A673 (cell line): ENCODE measurements at regions not wholly inside any gene's neighbourhood (a gene's known extent, or its start where the extent isn't known, plus 50 kb on each side); places are given as distances from the start of the nearest gene placed in this dataset.

Experiments
- CTCF ChIP-seq: fragments of 300-800, 200-600 bp; sonication (generic); conservative IDR thresholded peaks from 2 replicates; pipeline ENCODE4 v1.5.1; 2017; ENCODE audit warnings: low read depth, mild to moderate bottlenecking, antibody characterized with exemption, low read length, moderate library complexity, mixed read lengths
- EZH2 ChIP-seq: fragments of 200-600 bp; sonication (generic); IDR thresholded peaks from 2 replicates; pipeline ENCODE4 v1.6.1; 2017; ENCODE audit warnings: borderline replicate concordance, low read depth, mild to moderate bottlenecking, mixed read lengths, antibody characterized with exemption, low read length; ENCODE audit not compliant: poor library complexity, severe bottlenecking

- TF ChIP-seq CTCF (no peak), EZH2 (no peak)
Measured at GRCh38 chr6:104539173-104539572, 320.5 kb downstream of the HACE1 start.
